ENCODE measurements at regions not wholly inside any gene's neighbourhood (a gene's known extent, or its start where the extent isn't known, plus 50 kb on each side); places are given as distances from the start of the nearest gene placed in this dataset.

DNA sequence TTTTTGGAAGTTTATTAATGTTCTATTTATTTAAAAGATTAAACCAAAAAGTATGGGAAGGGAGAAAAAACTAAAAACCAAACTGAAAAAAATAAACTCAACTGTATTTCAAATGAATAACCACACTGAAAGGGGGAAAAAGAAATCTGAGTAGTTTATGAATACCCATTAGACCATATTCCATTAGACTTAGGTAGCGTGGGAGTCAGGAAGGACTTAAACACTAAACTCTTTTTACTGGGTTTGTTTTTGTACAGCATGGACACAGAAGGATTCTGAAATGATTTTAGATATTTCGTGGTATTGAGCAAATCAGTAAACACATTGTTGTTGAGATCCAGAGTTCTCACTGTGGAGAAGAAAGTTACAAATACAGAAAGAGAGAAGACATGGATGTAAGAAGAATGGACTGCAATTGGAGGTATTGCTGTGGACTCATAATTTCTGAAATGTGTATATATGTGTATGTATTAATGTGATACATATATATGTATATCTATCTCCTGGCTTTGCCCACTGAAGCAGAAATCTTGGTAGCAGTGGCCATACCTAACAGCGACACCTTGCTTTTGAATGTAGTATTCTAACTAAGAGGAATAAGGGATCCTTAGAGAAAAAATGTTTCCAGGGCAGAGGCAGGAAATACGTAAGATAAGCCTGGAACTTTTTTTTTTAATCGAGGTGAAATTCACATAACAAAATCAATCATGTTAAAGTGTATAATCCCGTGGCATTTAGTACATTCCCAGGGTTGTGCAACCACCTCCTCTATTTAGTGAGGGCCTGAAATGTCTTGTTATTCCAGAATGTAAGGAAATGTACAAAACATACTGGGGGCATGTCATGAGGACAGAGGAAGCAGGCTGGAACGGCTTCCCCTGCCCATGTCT, 228.8 kb downstream of the SMARCA2 start:
- TF ChIP-seq, protein P1, sequence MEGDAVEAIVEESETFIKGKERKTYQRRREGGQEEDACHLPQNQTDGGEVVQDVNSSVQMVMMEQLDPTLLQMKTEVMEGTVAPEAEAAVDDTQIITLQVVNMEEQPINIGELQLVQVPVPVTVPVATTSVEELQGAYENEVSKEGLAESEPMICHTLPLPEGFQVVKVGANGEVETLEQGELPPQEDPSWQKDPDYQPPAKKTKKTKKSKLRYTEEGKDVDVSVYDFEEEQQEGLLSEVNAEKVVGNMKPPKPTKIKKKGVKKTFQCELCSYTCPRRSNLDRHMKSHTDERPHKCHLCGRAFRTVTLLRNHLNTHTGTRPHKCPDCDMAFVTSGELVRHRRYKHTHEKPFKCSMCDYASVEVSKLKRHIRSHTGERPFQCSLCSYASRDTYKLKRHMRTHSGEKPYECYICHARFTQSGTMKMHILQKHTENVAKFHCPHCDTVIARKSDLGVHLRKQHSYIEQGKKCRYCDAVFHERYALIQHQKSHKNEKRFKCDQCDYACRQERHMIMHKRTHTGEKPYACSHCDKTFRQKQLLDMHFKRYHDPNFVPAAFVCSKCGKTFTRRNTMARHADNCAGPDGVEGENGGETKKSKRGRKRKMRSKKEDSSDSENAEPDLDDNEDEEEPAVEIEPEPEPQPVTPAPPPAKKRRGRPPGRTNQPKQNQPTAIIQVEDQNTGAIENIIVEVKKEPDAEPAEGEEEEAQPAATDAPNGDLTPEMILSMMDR (IDR thresholded peaks at IDR 0.05; ENCODE audit: low read depth, low read length) = no peak
- TF ChIP-seq EZH2phosphoT487 (IDR thresholded peaks at IDR 0.05; ENCODE audit: low read depth) = no peak

Data from OCI-LY3 (cell line).